HFFc6 (cell line): ENCODE measurements at regions not wholly inside any gene's neighbourhood (a gene's known extent, or its start where the extent isn't known, plus 50 kb on each side); places are given as distances from the start of the nearest gene placed in this dataset.
A peak's percentile ranks its signal among the peaks of the same experiment; 100 is the strongest.
"Not testable (repeated sequence)": the region's sequence is repeated elsewhere in the genome, so short reads cannot be mapped to it uniquely, and the experiment has no call there.

Experiments used
- DNase-seq: peaks from one replicate; pipeline ENCODE4 v3.0.0-alpha.2; 2018
- H3K27ac Mint-ChIP-seq: 2 replicates; pipeline ENCODE4 v1.8.0; 2020; ENCODE audit warnings: mild to moderate bottlenecking, mixed read lengths
- H3K27me3 Mint-ChIP-seq: 2 replicates; pipeline ENCODE4 v1.8.0; 2021; ENCODE audit warnings: mild to moderate bottlenecking, moderate library complexity, mixed read lengths; ENCODE audit not compliant: insufficient read depth
- H3K36me3 Mint-ChIP-seq: 2 replicates; pipeline ENCODE4 v1.8.0; 2021; ENCODE audit warnings: low read depth, mixed read lengths
- H3K4me1 Mint-ChIP-seq: 2 replicates; pipeline ENCODE4 v1.8.0; 2020; ENCODE audit warnings: low read depth, mixed read lengths
- H3K4me3 Mint-ChIP-seq: 2 replicates; pipeline ENCODE4 v1.8.0; 2020; ENCODE audit warnings: mild to moderate bottlenecking, moderate library complexity, mixed read lengths
- H3K9me3 Mint-ChIP-seq: 2 replicates; pipeline ENCODE4 v1.8.0; 2020; ENCODE audit warnings: mild to moderate bottlenecking, mixed read lengths
- CTCF ChIP-seq: fragments of 200-600 bp; sonication (generic); IDR thresholded peaks from 2 replicates; pipeline ENCODE4 v1.5.0; 2021; ENCODE audit warnings: antibody characterized with exemption, mild to moderate bottlenecking

- peaks cover 3% of the 10 kb centered on the region for H3K36me3 Mint-ChIP-seq
- H3K9me3 Mint-ChIP-seq = peaks cover 7% of the 10 kb centered on the region
- no peaks in the 10 kb centered on the region for H3K4me1 Mint-ChIP-seq
- H3K4me3 Mint-ChIP-seq = no peak overlapping the region
- H3K27ac Mint-ChIP-seq = no peak overlapping the region
- no peak for TF ChIP-seq CTCF
- no peaks in the 10 kb centered on the region; the same call in 1 of the 2 replicates for H3K27me3 Mint-ChIP-seq
- DNase-seq = no peak
Measured at GRCh38 chr7:138214926-138215325, 138.7 kb downstream of the AKR1D1 start.

- DNase-seq, H3K27ac Mint-ChIP-seq: not testable (repeated sequence)
Measured at GRCh38 chr7:138220321-138220720, 144.1 kb downstream of the AKR1D1 start.

GRCh38 chr7:138221388-138221787 lies 145.1 kb downstream of the AKR1D1 start:
- H3K4me1 Mint-ChIP-seq, DNase-seq, H3K36me3 Mint-ChIP-seq, H3K4me3 Mint-ChIP-seq, H3K27me3 Mint-ChIP-seq, H3K27ac Mint-ChIP-seq: not testable (repeated sequence)
- H3K9me3 Mint-ChIP-seq = peaks cover 29% of the 10 kb centered on the region

More at GRCh38 chr7:138220321-138220720, 144.1 kb downstream of the AKR1D1 start:
- H3K4me3 Mint-ChIP-seq, H3K36me3 Mint-ChIP-seq, H3K27me3 Mint-ChIP-seq, H3K4me1 Mint-ChIP-seq: not testable (repeated sequence)
- H3K9me3 Mint-ChIP-seq = peaks cover 29% of the 10 kb centered on the region

- Mint-ChIP-seq H3K9me3 (peaks cover 29% of the 10 kb centered on the region), H3K4me3 (no peak overlapping the region), H3K27me3 (no peaks in the 10 kb centered on the region; the same call in 1 of the 2 replicates), H3K36me3 (peaks cover 6% of the 10 kb centered on the region), H3K4me1 (peaks cover 11% of the 10 kb centered on the region; the same call in 1 of the 2 replicates), H3K27ac (no peak overlapping the region)
- DNase-seq = no peak
- TF ChIP-seq CTCF = no peak
Measured at GRCh38 chr7:138223402-138223879, 147.2 kb downstream of the AKR1D1 start.

- TF ChIP-seq CTCF = no peak
- H3K9me3 Mint-ChIP-seq = peaks cover 17% of the 10 kb centered on the region
- no peak overlapping the region for H3K4me3 Mint-ChIP-seq
- DNase-seq = no peak
- H3K27ac Mint-ChIP-seq = peak overlapping the region; percentile 39; the same call in 1 of the 2 replicates
- no peaks in the 10 kb centered on the region; the same call in 1 of the 2 replicates for H3K27me3 Mint-ChIP-seq
- peaks cover 11% of the 10 kb centered on the region; the same call in 1 of the 2 replicates for H3K4me1 Mint-ChIP-seq
- H3K36me3 Mint-ChIP-seq = peaks cover 2% of the 10 kb centered on the region; the same call in 1 of the 2 replicates
Measured at GRCh38 chr7:138226001-138226476, 149.8 kb downstream of the AKR1D1 start.

- no peak overlapping the region for H3K4me3 Mint-ChIP-seq
- peaks cover 5% of the 10 kb centered on the region; the same call in 1 of the 2 replicates for H3K36me3 Mint-ChIP-seq
- H3K9me3 Mint-ChIP-seq = peaks cover 12% of the 10 kb centered on the region; the same call in 1 of the 2 replicates
- no peaks in the 10 kb centered on the region; the same call in 1 of the 2 replicates for H3K27me3 Mint-ChIP-seq
- H3K27ac Mint-ChIP-seq = no peak overlapping the region
- no peak for TF ChIP-seq CTCF
- H3K4me1 Mint-ChIP-seq = peaks cover 11% of the 10 kb centered on the region; the same call in 1 of the 2 replicates
- no peak for DNase-seq
Measured at GRCh38 chr7:138226745-138227279, 150.6 kb downstream of the AKR1D1 start.
